GM21529 (cell line): ENCODE measurements at regions not wholly inside any gene's neighbourhood (a gene's known extent, or its start where the extent isn't known, plus 50 kb on each side); places are given as distances from the start of the nearest gene placed in this dataset.
"Not testable (repeated sequence)": the region's sequence is repeated elsewhere in the genome, so short reads cannot be mapped to it uniquely, and the experiment has no call there.

Experiments
- ATAC-seq: cut with Tn5 transposase; IDR thresholded peaks from one replicate; pipeline ENCODE4 v1.9.1; 2021; ENCODE audit not compliant: unreplicated experiment

DNA sequence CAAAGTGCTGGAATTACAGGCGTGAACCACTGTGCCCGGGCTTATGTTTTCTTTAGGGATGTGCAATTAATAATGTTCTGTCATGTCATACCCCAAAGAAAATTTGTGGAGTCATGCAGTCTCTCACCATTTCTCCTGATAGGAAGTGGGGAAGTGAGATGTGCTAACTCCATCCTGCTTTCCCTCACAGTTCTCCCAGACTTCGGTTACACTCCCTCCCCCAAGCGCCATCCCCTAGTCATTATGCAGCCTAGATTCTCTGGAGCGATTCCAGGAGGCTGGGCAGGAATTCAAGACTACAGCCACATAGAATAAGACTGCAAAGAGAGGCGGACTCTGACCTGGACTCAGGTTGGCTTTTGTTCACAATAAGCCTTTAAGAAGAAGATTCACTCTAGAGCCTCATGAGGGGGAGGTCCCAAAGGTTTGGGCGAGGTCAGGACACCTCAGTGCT, 271.4 kb downstream of the ALDH8A1 start:
- ATAC-seq = no peak

DNA sequence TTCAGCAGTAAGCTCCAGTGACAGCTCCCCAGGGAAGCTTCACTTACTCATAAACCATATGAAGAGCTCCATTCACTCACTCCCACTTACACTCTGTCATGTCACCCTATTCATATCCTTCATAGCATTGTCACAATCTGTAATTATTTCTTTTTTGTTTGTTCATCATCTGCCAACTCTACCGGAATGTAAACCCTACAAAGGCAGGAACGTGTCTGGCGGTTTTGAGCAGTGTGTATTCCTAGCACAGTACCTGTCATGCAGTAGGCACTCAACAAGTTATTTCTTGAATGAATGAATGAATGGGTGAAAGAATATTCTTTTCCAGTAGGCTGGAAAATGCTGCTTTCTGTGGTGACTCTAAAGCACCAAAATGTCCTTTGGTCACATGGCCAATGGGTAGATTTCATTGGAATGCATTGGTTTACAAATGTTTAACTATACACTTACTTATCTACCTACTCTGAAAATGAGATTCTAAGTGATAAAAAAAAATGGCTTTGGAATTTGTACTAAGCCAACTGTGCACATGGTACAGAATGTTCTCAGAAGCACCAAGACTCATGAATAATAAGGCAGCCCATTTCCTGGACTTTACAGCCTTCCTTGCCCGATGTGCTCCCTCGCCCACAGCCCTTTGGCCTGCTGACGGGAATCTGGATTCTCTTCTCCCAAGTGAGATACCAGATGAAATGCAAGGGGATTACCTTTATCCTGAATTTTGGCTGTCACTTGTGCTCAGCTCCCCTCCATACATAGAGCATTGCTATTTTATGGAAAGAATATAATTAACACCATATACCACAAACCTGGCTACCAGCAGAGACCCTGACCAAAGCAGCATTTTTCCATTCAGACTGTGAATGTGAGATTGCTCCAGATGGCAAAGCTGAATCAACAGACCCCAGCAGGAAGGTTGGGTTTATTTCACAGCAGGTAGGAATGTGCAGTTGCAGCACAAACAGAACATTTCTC, 273.3 kb downstream of the ALDH8A1 start:
- ATAC-seq = no peak

DNA sequence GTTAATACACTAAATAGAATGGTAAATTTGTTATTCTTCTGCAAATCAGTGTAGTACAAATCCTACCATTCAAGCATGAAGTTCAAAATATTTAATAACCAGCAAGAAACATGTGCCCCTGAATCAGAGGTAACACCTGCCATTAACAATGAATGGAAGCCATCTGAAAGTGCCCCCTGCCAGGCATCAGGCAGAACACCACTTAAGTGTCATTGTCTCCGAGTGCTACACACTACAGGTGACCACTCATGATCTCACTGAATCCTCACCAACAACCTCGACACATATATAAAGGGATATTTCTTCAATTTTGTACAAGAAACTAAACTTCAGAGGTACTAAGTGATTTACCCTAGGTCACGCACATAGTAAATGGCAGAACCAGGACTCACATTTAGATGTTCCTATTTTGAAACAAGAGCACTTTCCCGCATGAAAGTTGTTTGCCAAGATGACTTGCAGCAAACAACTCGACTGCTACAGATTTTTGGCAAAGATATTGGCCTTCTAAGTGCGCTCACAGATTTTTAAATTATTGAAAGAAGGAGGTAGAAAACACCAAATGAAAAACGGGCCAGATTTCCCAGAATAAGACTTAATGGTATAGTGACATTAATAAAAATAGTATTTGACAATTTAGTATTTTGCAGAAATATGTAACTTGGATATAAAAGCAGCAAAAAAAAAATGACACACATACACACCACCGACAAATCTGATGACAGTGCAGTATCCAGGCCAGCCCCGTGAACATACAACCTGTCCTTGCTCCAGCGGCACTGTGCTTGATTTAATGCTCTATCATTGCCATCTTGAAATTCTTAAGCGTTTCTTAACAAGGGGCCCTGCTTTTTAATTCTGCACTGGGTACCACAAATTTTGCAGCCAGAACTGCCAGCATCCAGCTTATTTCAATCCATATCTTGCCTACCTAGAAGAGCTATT, 274.5 kb downstream of the ALDH8A1 start:
- no peak for ATAC-seq

DNA sequence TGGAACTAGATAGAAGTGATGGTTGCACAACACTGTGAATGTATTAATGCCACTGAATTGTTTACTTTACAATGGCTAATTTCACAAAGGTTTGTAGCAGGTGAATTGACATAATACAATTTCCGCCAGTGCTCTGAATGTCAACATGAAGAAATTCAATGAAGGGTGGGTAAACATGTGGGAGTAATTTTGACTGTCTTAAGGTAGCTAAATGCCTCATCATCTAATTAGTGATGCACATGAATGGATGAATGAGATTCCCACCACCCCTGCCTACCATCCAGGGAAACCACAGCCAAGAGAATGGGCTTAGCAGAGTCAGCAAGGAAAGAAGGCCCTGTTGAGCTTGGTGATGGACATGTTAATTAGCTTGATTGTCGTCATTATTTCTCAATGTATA, 275.3 kb downstream of the ALDH8A1 start:
- ATAC-seq = no peak

DNA sequence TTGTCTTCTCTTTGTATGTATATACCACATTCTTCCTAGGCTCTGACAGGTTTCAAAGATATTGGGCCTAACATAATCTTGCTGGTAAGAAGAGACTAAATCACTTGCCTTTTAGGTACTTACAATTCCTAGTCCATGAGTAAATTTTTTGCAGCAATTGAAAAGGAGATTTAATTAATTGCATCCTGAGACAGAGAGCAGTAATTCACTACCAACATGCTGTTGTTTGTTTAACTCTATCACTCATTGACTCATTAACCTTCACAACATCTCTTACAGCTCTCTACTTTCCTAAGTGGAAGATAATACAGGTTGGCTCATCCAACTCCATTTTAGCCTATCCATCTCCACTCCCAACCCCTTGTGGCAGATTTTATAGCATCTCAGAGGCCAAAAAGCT, 280.4 kb downstream of the ALDH8A1 start:
- no peak for ATAC-seq

DNA sequence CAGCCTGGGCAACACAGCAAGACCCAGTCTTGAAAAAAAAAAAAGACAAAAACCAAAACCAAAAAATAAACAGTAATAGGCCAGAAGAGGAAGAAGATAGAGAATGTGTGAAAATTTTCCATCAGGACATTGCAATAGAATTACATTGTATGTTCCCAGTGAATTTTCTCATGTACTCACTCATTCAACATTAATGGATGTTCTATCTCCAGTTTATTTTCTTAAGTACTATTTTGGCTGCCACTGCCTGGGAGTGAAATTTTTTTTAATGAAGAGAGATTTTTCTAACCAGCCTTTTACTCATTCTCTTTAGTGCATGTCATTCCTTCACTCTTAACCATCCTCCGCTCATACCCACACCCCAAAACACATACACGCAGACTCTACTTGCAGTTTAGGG, 282.8 kb downstream of the ALDH8A1 start:
- no peak for ATAC-seq

DNA sequence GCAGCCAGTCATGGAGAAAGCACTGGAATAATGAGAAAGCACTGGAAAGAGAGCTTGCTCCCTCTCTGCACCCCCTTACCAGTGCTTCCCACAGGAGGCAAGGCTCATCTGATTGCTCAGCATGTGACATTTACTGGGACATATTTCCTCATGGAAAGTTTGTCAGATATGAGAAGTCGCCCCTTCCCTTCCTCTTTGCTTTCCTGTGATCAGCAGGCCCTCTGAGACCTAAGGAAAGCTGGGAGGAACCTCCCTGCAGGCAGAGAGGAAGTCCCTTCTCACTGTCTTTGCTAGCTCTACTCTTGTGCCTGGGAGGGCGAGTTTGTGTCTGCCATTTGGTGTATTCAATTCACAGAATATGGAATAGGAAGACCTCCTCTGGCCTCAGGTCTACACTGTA, 283.8 kb downstream of the ALDH8A1 start:
- ATAC-seq = no peak

DNA sequence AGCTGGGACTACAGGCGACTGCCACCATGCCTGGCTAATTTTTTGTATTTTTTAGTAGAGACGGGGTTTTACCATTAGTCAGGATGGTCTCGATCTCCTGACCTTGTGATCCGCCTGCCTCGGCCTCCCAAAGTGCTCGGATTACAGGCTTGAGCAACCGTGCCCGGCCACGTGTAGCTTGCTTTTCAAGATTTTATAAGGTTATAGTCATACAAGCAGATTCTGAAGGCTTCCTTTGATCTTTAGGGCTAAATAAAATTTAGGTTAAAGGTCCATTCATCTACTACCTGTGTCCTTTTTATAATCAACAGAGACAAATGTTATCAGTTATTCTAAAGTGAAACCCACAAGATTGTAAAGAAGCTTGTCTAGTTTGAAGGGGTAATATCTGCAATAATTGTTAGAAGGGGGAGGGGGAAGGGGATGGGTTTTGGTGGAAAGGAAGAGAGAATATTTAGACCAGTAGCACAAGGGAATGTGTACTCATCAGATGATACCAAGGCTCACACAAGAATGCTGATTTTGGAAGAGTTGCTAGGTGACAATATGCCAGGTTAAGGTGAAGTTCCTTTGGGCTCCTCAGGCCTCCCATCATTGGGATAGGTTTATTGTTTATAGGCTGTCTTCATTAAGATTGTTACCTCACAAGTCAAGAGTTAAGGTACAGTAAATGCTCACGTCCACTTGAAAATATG, 284.7 kb downstream of the ALDH8A1 start:
- ATAC-seq = no peak

DNA sequence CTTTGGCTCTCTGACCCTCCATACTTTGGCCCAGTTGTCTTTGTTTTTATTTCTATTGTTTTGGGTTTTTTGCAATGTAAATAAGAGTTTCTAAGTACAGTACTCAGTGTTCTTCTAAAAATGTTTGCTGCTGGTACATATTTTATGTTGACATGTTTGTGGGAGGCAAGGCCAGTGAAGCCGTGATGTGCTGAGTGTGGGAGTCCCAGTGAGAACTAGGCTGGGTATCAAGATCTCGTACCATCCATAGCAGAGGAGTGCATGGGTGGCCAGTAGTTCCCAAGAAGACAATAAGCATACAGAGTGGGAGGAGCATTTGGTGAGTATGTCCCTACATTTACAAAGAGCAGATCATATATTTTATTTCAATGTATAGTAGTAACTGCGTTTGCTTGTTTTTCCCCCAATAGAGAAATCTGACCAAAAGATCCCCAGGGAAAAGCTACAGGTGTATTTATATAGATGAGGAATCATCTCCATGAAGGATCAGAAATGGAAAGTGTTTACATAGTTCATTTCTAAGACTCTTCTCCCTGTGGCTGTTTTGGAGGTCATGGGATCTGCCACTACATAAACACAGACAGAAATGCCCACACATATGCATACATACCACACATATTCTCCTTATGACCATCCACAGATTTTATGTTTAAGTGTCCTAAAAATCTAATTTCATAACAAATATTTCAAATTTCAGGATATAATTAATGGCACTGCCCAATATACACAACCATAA, 285.9 kb downstream of the ALDH8A1 start:
- no peak for ATAC-seq

DNA sequence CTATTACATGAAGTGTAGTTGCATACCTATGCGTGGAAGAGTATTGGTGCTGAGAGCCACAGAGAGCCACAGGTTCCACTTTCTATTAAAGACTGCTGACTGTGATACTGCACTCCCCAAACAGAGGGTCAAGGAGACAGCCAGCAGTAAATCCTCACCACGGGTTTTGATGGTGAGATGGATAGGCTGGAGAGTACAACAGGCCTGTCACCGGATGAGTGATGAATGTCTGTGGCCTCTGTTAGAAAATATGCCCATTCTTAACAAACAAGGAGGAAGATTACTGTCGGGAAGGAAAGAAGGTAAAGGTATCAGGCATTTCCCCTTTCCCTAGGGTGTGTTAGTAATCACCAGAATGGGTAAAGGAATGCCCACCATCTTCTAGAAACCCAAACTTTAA, 286.5 kb downstream of the ALDH8A1 start:
- no peak for ATAC-seq

DNA sequence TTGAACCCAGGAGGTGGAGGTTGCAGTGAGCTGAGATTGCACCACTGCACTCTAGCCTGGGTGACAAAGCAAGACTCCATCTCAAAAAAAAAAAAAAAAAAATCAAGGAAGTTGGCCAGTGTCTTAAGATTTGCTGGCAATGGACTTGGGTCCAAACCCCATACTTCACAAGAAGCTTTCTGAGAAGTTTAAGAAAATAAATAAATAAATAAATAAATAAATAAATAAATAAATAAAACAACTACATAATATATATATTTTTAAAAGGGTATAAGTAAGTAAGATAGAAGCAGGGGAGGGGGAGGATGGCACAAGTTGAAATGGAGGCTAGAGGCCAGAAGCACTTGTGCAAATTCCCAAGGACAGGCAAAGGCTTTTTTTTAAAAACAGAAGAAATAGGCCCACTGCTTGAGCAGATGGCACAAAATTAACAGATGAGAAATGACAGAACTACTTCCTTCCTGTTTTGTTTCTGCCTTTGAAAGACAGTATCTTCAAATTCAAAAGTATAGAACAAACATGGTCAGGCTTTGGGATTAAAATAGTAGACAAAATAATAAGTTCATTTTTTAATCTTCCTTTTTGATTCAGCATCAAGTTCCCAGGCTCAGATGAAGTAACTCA, 287.7 kb downstream of the ALDH8A1 start:
- no peak for ATAC-seq

DNA sequence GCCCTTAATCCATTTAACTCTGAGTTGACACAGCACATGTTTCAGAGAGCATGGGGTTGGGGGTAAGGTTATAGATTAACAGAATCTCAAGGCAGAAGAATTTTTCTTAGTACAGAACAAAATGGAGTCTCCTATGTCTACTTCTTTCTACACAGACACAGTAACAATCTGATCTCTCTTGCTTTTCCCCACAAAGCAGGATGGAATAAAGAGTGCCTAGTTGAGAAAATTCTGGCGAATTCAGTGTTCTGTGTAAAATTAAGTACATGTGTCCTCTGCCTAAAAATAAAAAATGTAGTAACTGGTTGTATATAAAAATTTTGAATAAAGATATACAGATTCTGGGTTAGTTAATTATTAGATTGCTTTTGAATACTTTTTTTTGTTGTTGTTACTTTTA, 290.0 kb downstream of the ALDH8A1 start:
- ATAC-seq = not testable (repeated sequence)

DNA sequence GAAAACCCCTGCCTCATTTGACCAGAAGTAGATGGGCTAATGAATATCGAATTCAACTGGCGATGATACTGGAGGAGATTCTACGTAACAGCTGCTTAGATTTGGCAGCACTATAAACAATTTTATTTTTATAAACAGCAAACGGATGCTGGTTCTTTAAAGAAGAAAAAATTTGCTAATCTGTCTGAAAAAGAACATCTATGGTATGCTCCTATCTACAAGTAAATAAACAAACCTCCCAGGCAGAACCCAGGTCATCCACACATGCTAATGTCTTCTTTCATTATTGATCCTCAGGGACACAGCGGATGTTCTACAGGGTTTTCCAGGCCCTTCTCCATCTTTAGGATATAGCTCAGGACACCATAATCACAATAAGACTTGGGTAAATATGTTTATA, 291.3 kb downstream of the ALDH8A1 start:
- ATAC-seq = no peak

DNA sequence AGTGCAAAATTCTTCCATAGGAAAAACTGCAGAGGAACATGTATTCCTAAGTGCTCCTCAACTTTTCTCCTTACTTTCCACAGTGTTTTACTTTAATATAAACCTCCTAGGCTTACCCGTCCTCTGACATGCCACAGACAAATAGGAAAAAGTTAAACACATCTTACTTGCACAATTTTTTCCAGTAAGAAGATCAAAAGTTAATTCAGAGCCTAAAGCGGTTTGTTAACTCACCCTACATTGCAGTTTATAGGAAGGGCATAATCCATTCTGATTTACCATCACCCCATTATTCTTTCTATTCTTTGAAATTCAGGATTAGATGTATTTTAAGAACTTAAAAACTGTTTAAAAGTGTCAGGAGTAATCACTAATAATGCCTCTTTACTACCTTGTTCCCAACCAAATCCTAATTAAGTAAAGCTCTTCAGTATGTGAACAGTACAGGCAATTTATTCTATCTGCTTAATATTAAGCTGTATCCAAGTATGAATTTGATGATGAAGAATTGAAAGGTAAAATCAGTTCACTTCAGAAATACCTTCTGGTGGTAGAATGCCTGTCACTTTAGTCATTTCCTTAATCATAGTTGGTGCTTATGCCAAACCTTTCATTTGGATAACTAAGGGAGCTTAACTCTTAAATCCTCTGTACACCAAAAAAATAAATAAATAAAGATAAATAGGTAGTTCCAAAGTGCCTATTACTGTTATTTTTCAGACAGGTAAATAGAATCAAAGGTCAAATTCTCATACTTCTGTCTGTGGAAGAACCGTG, 292.0 kb downstream of the ALDH8A1 start:
- ATAC-seq = no peak

DNA sequence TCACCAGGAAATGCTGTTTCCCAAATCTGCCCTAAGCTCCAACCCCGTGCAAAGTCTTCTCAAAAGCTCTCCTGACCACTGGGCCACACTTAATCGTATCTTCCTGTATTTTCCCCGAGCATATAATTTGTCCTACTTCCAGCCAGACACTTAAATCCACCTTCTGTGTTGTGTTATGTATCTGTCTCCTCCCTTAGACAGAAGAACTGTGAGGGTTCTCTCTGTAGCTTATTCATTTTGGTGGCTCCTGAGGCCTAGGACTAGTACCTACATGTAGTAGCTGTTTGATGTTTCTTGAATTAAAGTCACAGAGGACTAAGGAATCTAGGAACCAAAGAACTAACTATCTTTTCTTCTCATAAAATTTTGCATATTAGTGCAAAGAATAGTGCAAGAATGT, 292.6 kb downstream of the ALDH8A1 start:
- no peak for ATAC-seq

DNA sequence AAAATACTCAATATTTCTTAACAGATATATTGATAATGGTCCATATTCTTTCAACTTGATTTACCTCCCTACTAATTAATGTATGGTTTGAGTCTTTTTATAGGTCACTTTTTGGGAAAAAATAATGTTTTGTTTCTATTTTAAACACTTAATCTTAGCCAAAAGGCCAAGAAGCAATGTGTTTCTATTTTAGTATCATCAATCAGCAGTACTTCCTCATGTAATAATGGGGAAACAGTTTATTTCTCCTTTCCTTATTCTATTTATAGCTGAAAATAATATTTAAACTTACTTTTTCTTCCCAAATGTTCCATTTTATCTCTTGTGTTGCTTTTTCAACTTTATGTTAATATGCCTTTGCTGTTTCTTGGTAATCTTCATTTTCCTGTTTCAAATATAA, 295.1 kb downstream of the ALDH8A1 start:
- no peak for ATAC-seq

DNA sequence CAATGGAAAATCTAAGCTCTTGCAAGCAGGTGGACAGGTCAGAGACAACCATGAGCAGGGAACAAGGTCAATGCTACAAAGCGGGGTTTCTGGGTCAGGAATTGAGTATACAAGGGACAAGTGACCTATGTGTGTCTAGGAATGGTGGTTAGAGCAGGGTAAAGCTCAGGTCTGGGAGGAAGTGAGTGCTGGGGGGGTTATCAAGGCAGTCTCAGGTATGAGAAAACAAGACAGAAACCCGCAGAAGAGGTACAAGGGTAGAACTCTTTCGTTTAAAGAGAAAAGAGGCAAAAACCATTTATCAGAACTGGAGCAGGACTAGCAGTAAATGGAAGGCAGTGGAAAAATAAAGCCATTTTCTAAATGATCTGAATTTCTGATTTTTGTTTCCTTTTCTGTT, 298.4 kb downstream of the ALDH8A1 start:
- no peak for ATAC-seq

DNA sequence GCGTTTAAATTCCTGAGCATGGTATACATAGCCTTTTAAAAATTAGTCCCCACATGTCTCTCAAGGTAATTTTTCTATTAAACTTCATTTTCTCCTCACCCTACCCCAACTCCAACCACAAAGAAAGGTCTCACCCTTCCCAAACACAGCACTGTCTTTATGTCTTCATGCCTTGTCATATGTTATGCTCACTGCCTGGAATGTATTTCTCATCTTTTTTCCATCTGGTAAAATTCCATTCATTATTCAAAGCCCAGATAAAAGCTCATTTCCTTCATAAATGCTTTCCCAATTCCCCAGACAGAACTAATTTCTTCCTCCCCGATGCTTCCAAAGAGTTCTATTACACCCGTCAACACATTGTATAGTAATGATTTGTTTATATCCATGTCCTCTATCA, 302.0 kb downstream of the ALDH8A1 start:
- ATAC-seq = no peak

DNA sequence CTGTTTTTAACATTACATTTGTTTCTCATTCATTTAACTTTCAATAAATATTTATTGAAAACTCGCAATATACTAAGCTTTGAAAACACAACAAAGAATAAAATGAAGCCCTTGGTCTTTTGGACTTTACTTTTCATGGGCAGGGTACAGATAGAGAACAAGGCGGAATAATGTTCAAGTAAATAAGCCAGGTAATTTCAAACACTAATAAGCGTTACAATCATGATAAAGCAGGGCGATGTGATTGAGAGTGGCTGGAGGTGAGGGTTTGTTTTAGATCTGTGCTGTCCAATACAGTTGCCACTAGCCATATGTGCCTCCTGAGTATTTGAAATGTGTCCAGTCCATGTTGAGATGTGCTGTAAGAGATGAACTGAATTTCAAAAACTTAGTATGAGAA, 307.1 kb downstream of the ALDH8A1 start:
- ATAC-seq = no peak
